Heart right ventricle (tissue), 16 donors: ENCODE measurements at regions not wholly inside any gene's neighbourhood (a gene's known extent, or its start where the extent isn't known, plus 50 kb on each side); places are given as distances from the start of the nearest gene placed in this dataset.

Source experiments
- ATAC-seq, 8 donors: fragments of 200-7000 bp; cut with Tn5 transposase; one replicate each; pipeline ENCODE4 v1.9.1; 2020; ENCODE audit warnings: mild to moderate bottlenecking in 8 of 8, moderate library complexity in 8 of 8, moderate number of reproducible peaks in 1 of 8
- DNase-seq, 2 donors: peaks; one replicate each; pipeline ENCODE4 v3.0.0-alpha.2; 2020
- H3K27ac ChIP-seq, 10 donors: fragments of 200-600 bp; sonication (generic) in 2 of 10; one replicate each; pipeline versions ENCODE4 v1.5.0 to v1.8.0; 2020 to 2022; ENCODE audit warnings: mild to moderate bottlenecking in 3 of 10
- H3K27me3 ChIP-seq, 7 donors: fragments of 200-600 bp; one replicate each; pipeline ENCODE4 v1.8.0; 2021 to 2022; ENCODE audit warnings: mild to moderate bottlenecking in 2 of 7
- H3K36me3 ChIP-seq, 9 donors: fragments of 200-600 bp; sonication (generic) in 1 of 9; one replicate each; pipeline versions ENCODE4 v1.5.0 to v1.8.0; 2020 to 2022; ENCODE audit warnings: mild to moderate bottlenecking in 2 of 9
- H3K4me1 ChIP-seq, 9 donors: fragments of 200-600 bp; sonication (generic) in 1 of 9; one replicate each; pipeline versions ENCODE4 v1.5.0 to v1.8.0; 2020 to 2022; ENCODE audit warnings: mild to moderate bottlenecking in 4 of 9
- H3K4me3 ChIP-seq, 10 donors: fragments of 200-600 bp; sonication (generic) in 2 of 10; one replicate each; pipeline versions ENCODE4 v1.5.0 to v1.8.0; 2020 to 2022; ENCODE audit warnings: mild to moderate bottlenecking in 7 of 10, moderate library complexity in 2 of 10
- H3K9me3 ChIP-seq, 11 donors: fragments of 200-600 bp in 10 of 11; sonication (generic) in 2 of 11; one replicate each; pipeline versions ENCODE4 v1.5.0 to v1.8.0; 2013 to 2022; ENCODE audit warnings: mild to moderate bottlenecking in 2 of 11, control low read depth in 1 of 11, moderate library complexity in 1 of 11
- WGBS, 2 donors: extraction: QIAGEN DNeasy Blood & Tissue Kit; methylation state at CpG; one replicate each; pipeline ENCODE4 v1.1.7; 2013; ENCODE audit warnings: inconsistent platforms in 1 of 2; 5-methylcytosine and 5-hydroxymethylcytosine counted together
- intact Hi-C, 10 donors: fragments of 100-400 bp; cut with DNase I; formaldehyde crosslinking; loops; one replicate each; pipeline versions ENCODE4 v1.11.1 to v1.14.2; 2022
- TF ChIP-seq, protein P1 (sequence below), 9 donors: fragments of 200-600 bp; sonication (generic) in 2 of 9; IDR thresholded peaks; one replicate each; pipeline versions ENCODE4 v1.5.0 to v1.8.0; 2021 to 2022; ENCODE audit warnings: antibody characterized with exemption in 9 of 9, mild to moderate bottlenecking in 5 of 9, moderate library complexity in 1 of 9
- donor health status: Arrhythmogenic right ventricular cardiomyopathy.
- donor health status: ischemic (EF 13 %, LVEDD 7.1; RV severe dilation, severe dysfunction).
- donor health status: healthy with polysubstance abuse.
- donor health status: DM: no; HTN: yes; CAD: no.
- donor health status: DM: no; HTN: no; CAD: no.
- donor health status: ischemic (EF 25% LVEDD 6.9; RV normal size, moderate dysfunction).
- donor health status: ischemic (EF 25% LVEDD 5.7; RV mildly dilated, moderate dysfunction).
- donor health status: healthy.
- donor health status: DM: yes; HTN: yes; CAD: no.
- donor health status: Ischemic cardiomyopathy.
- donor health status: ischemic (EF 35%, LVEDD 5.7; RV mildly dilated, moderate dysfunction).
- donor health status: nonischemic (EF 11% LVEDD 7.7; RV severe dilation, severe dysfunction).
- donor health status: DM: yes; HTN: yes; CAD: no.
- donor health status: PGD.
- donor health status: ischemic (EF 29% LVEDD 5.4; RV normal size, mild dysfunction).
- donor health status: nonischemic (EF 23%, LVEDD 6.1; RV moderate dilation, normal function).

DNA sequence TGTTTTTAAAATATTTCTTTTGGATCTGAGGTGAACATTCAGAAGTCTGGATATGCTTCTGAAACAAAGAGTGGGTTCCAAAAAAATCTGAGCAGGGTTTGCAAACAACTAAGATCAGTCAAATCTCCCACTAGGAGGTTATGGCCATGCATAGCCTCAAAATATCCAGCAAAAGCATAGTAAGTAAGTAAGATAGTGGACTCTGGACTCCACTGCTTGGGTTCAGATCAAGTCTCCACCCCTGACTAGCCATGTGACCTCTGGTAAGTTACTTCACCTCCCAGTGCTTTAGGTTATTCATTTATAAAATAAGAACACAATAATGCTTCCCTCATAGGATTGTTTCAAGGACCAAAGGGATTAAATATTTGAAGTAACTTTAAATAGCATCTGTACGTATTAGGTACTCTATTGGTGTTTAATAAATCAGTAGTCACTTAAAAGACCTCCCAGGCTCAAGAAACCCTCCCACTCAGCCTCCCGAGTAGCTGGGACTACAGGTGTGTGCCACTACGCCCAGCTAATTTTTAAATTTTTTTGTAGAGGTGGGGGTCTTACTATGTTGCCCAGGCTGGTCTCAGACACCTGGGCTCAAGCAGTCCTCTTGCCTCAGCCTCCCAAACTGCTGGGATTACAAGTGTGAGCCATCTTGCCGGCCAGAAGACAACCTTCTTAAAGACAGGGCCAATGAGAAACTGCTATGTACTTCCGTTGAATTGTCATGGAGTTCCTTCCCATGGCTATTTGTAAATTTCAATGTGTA is 95.7 kb upstream of the SOX5 start:
- no peak for DNase-seq
- Histone ChIP-seq H3K36me3 (no peaks in the 10 kb centered on the region), H3K4me3 (no peak overlapping the region), H3K4me1 (peaks cover 0 to 12% (median 0%) of the 10 kb centered on the region in 9 donors), H3K27me3 (no peaks in the 10 kb centered on the region), H3K27ac (peak overlapping the region in 1 of 10 donors; percentile 27), H3K9me3 (peaks cover 0 to 15% (median 6%) of the 10 kb centered on the region in 11 donors)
- WGBS, 2 donors: 91 to 96% methylated on average over 5 of the region's 5 CpGs
- TF ChIP-seq, protein P1, sequence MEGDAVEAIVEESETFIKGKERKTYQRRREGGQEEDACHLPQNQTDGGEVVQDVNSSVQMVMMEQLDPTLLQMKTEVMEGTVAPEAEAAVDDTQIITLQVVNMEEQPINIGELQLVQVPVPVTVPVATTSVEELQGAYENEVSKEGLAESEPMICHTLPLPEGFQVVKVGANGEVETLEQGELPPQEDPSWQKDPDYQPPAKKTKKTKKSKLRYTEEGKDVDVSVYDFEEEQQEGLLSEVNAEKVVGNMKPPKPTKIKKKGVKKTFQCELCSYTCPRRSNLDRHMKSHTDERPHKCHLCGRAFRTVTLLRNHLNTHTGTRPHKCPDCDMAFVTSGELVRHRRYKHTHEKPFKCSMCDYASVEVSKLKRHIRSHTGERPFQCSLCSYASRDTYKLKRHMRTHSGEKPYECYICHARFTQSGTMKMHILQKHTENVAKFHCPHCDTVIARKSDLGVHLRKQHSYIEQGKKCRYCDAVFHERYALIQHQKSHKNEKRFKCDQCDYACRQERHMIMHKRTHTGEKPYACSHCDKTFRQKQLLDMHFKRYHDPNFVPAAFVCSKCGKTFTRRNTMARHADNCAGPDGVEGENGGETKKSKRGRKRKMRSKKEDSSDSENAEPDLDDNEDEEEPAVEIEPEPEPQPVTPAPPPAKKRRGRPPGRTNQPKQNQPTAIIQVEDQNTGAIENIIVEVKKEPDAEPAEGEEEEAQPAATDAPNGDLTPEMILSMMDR (IDR thresholded peaks at IDR 0.05): no peak
- no peak for ATAC-seq
- intact Hi-C loops: no loop called here

DNA sequence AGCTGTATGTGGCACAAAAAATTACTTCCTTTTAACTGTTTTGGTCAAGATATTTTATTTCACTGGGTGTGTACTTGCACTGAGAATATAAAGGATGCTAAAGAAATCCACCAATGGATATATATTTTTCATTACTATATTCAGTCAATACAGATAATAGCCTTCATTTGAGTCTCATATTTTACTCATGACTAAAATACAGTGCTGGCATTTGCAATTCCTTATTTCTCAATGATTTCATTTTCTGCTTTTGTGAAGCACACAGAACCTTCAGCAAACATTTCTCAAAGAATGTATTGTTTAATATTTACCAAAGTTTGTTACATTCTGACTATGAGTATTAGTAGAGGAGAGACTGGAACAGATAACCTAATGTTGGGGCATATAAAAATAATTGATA is 93.2 kb upstream of the SOX5 start:
- TF ChIP-seq, protein P1 (IDR thresholded peaks at IDR 0.05): no peak

DNA sequence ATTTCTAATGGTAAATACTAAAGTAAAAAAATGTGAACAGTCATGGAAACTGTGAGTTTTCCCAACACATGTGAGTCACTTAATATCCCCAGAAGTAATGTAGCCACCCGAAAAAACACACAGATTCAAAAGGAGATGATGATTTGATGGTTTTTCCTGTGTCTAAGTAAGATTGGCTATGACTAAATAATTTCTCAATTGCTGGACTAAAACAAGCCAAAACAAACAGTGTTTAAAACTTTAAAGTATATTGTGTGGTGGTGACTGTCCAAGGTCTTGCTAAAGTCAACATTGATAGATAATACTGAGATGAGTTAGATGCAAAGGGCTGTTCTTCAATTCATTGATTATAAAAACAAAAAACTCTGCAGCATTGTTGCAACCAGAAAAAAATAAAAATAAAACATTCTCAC is 89.6 kb upstream of the SOX5 start:
- 43 to 51% methylated on average over 1 of the region's 1 CpG for WGBS, 2 donors
- intact Hi-C loops: no loop called here
- TF ChIP-seq, protein P1 (IDR thresholded peaks at IDR 0.05): no peak
- DNase-seq: no peak
- H3K4me3 ChIP-seq: no peak overlapping the region
- no peaks in the 10 kb centered on the region for H3K27me3 ChIP-seq
- peak overlapping the region in 2 of 10 donors; percentile 0 to 10 for H3K27ac ChIP-seq
- no peaks in the 10 kb centered on the region for H3K9me3 ChIP-seq
- H3K36me3 ChIP-seq: no peaks in the 10 kb centered on the region
- H3K4me1 ChIP-seq: peaks cover 0 to 14% (median 0%) of the 10 kb centered on the region in 9 donors
- ATAC-seq: peak in 2 of 8 donors; percentile 60 to 76

More for the DNA sequence above, 93.2 kb upstream of the SOX5 start:
- DNase-seq (no peak), ATAC-seq (no peak)
- Histone ChIP-seq H3K36me3 (no peaks in the 10 kb centered on the region), H3K4me1 (peaks cover 0 to 24% (median 0%) of the 10 kb centered on the region in 9 donors), H3K4me3 (no peak overlapping the region), H3K27me3 (no peaks in the 10 kb centered on the region), H3K9me3 (no peaks in the 10 kb centered on the region), H3K27ac (no peak overlapping the region)
- intact Hi-C loops: no loop called here

- TF ChIP-seq, protein P1 (IDR thresholded peaks at IDR 0.05): no peak
- Histone ChIP-seq H3K27ac (peak overlapping the region in 2 of 10 donors; percentile 0 to 62), H3K9me3 (no peaks in the 10 kb centered on the region), H3K27me3 (no peaks in the 10 kb centered on the region), H3K4me1 (peaks cover 0 to 14% (median 0%) of the 10 kb centered on the region in 9 donors), H3K36me3 (no peaks in the 10 kb centered on the region), H3K4me3 (no peak overlapping the region)
- intact Hi-C loops: no loop called here
- ATAC-seq (no peak), DNase-seq (no peak)
- 88 to 93% methylated on average over 6 of the region's 6 CpGs for WGBS, 2 donors
Observed at GRCh38 chr12:24038211-24038997, 88.9 kb upstream of the SOX5 start.
